SKM-1 treated with dmso at 0.1 percent for 144 hours (cell line): ENCODE measurements at regions not wholly inside any gene's neighbourhood (a gene's known extent, or its start where the extent isn't known, plus 50 kb on each side); places are given as distances from the start of the nearest gene placed in this dataset.
"Not testable (repeated sequence)": the region's sequence is repeated elsewhere in the genome, so short reads cannot be mapped to it uniquely, and the experiment has no call there.

Experiments
- DNase-seq: peaks from one replicate; lab custom pipeline; 2025; ENCODE audit not compliant: unreplicated experiment; lab: John Stamatoyannopoulos, UW

GRCh38 chr3:90056281-90057032 lies 949.0 kb downstream of the EPHA3 start:
- no peak for DNase-seq

- DNase-seq: no peak
Measured at GRCh38 chr3:90062016-90062415, 954.6 kb downstream of the EPHA3 start.

DNA sequence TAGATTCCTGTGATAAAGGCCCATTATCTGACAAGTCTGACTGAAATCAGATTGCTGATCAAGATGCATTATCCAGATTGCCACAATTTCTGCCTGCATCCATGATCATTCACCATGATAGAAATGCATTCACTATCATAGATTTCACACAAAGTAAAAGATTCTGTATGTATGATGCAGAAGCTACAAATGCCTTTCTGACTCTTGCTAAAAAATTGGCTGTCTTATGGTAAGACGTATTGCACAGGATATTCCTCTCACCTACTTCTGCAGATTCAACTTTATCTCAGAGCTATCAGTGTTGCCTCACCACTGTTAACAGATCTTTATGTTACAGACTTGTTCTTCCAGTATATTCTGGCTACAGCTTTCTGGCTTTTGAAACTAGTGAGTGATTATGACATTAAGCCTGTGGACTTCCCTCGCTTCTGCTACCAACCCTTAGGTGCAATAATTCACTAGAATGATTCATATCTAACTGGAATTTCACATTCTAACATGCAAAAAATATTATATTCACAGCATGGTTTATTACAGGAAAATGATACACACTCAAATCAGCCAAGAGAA lies 955.3 kb downstream of the EPHA3 start:
- no peak for DNase-seq

GRCh38 chr3:90068783-90069182 lies 961.4 kb downstream of the EPHA3 start:
- DNase-seq: no peak

GRCh38 chr3:90069748-90070147 lies 962.3 kb downstream of the EPHA3 start:
- DNase-seq: no peak

DNA sequence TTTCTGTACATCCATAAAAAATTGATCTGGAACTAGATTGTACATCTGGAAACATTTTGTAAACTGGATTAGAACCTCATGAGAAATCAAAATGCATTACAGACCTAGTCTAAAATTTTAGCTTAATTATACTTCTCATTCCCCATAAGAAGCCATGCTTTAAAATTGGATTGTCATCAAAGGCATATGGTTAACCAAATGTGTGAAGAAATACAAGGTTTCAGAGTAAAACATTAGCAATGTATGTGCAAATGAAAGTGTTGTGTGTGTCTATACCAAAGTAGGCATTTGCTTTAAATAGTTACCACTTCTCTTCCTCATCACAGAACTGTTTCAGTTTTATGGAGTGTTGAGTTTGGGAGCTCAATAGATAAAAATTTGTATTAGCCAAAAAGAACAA lies 968.7 kb downstream of the EPHA3 start:
- no peak for DNase-seq

DNA sequence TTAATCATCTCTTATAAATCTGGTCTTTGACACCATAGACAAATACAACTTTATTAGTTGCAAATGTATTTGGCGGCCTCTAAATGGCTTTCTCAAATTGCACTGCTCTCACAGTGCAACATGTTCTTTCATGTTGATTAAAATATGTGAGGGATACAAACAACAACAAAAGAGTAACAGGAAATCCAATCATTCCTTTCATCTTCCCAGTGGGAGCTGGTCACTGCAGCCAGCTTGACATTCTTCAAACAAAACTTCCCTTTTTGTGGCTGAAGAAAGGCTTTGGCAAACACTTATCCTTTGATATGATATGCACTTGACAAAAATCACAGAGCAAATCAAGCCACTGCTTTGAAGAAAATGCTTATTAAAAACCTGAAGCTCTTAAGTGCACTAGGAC lies 973.6 kb downstream of the EPHA3 start:
- DNase-seq: no peak

DNA sequence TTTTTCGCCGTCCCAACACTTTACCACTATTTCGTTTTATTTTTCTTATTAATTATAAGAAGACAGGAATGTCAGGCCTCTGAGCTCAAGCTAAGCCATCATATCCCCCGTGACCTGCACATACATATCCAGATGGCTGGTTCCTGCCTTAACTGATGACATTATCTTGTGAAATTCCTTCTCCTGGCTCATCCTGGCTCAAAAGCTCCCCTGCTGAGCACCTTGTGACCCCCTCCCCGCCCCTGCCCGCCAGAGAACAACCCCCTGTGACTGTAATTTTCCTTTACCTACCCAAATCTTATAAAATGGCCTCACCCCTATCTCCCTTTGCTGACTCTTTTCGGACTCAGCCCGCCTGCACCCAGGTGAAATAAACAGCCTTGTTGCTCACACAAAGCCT lies 978.9 kb downstream of the EPHA3 start:
- not testable (repeated sequence) for DNase-seq

DNA sequence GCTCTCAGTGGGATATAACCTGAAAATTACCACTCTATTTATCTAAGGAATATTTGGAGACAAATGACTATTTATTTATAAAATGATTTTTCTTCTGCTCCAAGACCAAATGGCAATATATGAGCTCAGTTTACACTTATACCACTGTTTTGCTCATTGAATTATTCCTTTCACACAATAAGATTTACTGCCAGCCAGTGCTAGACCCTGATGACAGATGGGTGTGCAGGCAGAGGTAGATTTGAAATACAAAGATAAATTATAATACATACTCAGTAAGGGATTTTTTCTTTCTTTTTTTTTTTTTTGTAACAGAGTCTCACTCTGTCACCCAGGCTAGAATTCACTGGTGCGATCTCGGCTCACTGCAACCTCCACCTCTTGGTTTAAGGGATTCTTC lies 980.3 kb downstream of the EPHA3 start:
- no peak for DNase-seq

GRCh38 chr3:90091549-90091948 lies 984.1 kb downstream of the EPHA3 start:
- peak; percentile 15 for DNase-seq

- DNase-seq: peak; percentile 4
Measured at GRCh38 chr3:90092994-90093393, 985.6 kb downstream of the EPHA3 start.

GRCh38 chr3:90095811-90096210 lies 988.4 kb downstream of the EPHA3 start:
- DNase-seq: no peak

GRCh38 chr3:90099493-90099892 lies 992.1 kb downstream of the EPHA3 start:
- no peak for DNase-seq

DNA sequence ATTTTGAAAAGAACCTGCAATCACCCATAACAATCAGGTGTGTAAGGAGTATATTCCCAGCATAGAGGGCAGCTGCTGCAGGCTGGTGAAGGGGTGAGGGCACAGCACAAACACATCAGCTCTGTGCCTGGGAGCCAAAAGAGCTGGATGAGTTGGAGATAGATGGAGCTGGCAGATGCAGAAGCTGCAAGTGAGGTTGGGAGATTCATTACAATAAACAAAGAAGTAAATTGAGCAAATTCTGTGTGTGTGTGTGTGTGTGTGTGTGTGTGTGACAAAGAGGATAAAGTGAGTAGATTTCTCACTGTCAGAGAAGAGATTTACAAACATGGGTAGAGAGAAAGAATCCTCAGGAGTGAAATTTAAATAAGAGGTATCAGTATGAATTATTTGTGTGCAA lies 994.7 kb downstream of the EPHA3 start:
- DNase-seq: no peak

DNA sequence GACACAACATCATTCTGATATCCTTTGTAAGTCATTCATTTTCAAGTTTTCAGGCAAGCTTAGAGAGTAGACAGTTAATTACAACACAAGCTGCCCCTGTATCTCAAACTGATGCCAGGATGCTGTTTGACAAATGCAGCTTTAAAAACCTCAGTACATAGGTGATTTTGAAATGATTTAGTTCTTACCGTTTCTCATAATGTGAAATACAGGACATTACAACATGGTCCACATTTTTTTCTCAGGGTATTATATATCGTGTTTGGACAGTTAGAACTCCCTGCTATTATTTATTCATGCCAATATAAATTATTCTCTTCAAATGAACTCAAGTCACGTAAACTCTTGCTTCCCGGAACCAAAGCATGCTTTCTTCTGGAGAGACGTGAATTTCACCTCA lies 1013.9 kb downstream of the EPHA3 start:
- no peak for DNase-seq

DNA sequence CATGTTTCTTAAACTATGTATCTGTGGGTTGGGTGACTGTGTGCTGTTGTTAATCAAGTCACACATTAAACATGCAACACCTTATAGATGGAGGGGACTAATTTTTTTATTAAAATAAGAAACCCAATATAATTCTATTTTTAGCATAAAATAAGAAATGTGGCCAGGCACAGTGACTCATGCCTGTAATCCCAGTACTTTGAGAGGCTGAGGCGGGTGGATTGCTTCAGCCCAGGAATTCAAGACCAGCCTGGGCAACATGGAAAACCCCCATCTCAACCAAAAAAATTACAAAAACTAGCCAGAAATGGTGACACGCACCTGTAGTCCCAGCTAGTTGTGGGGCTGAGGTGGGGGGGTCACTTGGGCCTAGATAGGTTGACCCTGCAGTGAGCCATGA lies 1021.0 kb downstream of the EPHA3 start:
- DNase-seq: no peak

DNA sequence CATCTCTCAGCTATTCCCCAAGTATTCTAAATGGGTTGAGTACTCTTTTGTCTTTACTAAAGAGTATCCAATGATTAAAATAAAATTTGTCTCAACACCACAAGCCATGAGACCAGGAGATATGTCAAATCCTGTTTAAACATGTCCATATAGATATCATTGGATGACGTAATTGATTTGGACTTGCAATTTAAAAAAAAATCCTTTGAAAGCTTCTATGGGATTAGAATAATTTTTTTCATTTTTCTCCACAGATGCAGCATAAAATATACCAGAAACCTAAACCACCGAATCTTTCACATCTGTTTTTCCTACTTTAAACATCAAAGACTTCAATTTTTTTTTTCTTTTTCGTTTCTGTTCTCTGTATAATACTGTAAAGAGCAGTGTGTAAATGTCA lies 1022.3 kb downstream of the EPHA3 start:
- DNase-seq: no peak

DNA sequence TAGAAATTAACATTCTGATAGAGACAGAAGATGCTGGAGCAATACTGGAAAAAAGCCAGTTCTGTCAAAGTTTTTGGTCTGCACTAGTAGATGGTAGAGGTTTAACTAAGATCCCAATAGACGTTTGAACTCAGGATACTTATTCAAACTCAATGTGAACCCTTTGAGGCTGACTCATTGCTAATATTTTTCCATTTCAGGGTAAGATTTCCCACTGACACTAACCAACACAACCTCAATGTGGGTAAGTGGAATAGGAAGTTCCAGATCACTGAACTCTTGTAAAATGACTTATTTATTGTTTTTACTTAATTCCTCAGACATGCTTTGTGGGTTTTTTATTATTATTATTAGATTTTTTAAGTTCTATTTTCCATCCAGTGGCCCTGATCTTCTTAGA lies 1024.8 kb downstream of the EPHA3 start:
- DNase-seq: no peak

DNA sequence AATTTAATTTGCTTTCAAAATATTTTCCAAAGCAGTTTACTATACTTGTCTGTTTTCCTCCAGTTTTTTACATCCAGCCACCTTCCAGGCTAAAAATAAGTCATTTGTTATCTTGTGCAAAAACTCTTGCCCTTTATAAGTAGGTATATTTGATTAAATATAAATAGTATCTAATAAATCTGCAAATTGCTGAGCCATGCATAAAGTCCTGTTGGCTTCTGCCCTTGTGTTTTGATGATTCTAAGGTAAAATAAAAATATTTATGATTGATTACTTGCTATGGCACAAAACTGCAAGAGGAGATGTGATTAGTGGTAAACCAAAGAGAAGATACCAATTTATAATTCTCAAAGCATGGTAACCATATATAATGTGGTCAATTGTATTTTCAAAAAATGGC lies 1026.7 kb downstream of the EPHA3 start:
- DNase-seq: no peak

GRCh38 chr3:90136456-90137191 lies 1029.2 kb downstream of the EPHA3 start:
- no peak for DNase-seq

GRCh38 chr3:90145094-90145860 lies 1037.9 kb downstream of the EPHA3 start:
- no peak for DNase-seq

GRCh38 chr3:90180096-90180495 lies 1072.7 kb downstream of the EPHA3 start:
- no peak for DNase-seq
